Muscle layer of colon (tissue), 2 donors: ENCODE measurements at regions not wholly inside any gene's neighbourhood (a gene's known extent, or its start where the extent isn't known, plus 50 kb on each side); places are given as distances from the start of the nearest gene placed in this dataset.

Experiments used
- H3K27ac ChIP-seq: one replicate; pipeline ENCODE4 v1.7.0; 2013; ENCODE audit warnings: low read depth, mild to moderate bottlenecking, low read length, moderate library complexity
- H3K27me3 ChIP-seq, 2 donors: one replicate each; pipeline ENCODE4 v1.7.0; 2013; ENCODE audit warnings: low read length in 2 of 2, mild to moderate bottlenecking in 2 of 2; ENCODE audit not compliant: insufficient read depth in 2 of 2, control insufficient read depth in 1 of 2
- H3K36me3 ChIP-seq: one replicate; pipeline ENCODE4 v1.7.0; 2013; ENCODE audit warnings: mild to moderate bottlenecking, low read length; ENCODE audit not compliant: insufficient read depth
- H3K4me1 ChIP-seq: one replicate; pipeline ENCODE4 v1.7.0; 2013; ENCODE audit warnings: mild to moderate bottlenecking, low read length; ENCODE audit not compliant: insufficient read depth
- H3K4me3 ChIP-seq, 2 donors: one replicate each; pipeline ENCODE4 v1.7.0; 2013; ENCODE audit warnings: low read length in 2 of 2, low read depth in 1 of 2, mild to moderate bottlenecking in 1 of 2, moderate library complexity in 1 of 2
- H3K9ac ChIP-seq: one replicate; pipeline ENCODE4 v1.7.0; 2013; ENCODE audit warnings: low read length
- H3K9me3 ChIP-seq: one replicate; pipeline ENCODE4 v1.7.0; 2013; ENCODE audit warnings: mild to moderate bottlenecking, low read length
- donor health status: abdominal sarcoma.
- donor health status: Adenocarcinoma of cecum.

DNA sequence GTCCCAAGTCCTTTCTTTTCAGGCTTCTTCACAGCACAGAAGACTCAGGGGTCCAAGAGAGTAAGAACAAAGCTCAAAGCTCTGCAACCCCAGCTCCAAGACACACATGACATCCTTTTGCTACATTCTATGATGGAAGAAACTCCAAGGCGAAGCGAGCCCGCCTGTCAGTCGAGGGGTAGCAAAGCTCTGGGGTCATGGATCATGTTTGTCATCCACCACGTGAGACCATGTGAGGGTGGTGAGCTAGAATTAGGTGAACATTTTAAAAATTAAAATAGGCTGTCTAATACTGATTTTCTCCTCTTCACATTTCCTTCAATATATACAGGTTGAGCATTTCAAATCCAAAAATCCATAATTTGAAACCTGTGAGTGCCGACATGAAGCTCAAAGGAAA lies 189.6 kb downstream of the TTLL2 start:
- no peaks in the 10 kb centered on the region for H3K27me3 ChIP-seq
- no peak overlapping the region for H3K27ac ChIP-seq
- no peaks in the 10 kb centered on the region for H3K9me3 ChIP-seq
- H3K4me1 ChIP-seq, result no peaks in the 10 kb centered on the region
- H3K9ac ChIP-seq, result no peak overlapping the region
- H3K4me3 ChIP-seq, result no peak overlapping the region
- H3K36me3 ChIP-seq, result no peaks in the 10 kb centered on the region

DNA sequence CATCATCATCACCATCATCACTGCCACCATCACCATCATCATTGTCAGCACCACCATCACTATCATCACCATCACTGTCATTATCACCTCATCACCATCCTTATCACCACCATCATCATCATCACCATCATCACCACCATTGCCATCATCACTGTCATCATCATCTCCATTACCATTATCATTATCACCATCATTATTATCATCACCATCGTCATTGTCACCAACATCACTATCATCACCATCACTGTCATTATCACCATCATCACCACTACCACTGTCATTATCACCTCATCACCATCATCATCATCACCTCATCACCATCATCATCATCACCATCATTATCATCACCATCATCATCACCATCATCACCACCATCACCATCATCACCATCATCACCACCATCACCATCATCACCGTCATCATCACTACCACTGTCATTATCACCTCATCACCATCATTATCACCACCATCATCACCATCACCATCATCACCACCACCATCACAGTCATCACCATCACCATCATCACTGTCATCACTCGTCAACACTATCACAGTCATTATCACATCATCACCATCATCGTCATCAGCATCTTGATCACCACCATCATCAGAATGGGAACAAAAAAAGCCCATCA lies 191.1 kb downstream of the TTLL2 start:
- no peaks in the 10 kb centered on the region for H3K27me3 ChIP-seq
- no peak overlapping the region for H3K4me3 ChIP-seq
- no peaks in the 10 kb centered on the region for H3K9me3 ChIP-seq
- H3K4me1 ChIP-seq, result no peaks in the 10 kb centered on the region
- H3K27ac ChIP-seq, result no peak overlapping the region
- H3K9ac ChIP-seq, result no peak overlapping the region
- H3K36me3 ChIP-seq, result no peaks in the 10 kb centered on the region

DNA sequence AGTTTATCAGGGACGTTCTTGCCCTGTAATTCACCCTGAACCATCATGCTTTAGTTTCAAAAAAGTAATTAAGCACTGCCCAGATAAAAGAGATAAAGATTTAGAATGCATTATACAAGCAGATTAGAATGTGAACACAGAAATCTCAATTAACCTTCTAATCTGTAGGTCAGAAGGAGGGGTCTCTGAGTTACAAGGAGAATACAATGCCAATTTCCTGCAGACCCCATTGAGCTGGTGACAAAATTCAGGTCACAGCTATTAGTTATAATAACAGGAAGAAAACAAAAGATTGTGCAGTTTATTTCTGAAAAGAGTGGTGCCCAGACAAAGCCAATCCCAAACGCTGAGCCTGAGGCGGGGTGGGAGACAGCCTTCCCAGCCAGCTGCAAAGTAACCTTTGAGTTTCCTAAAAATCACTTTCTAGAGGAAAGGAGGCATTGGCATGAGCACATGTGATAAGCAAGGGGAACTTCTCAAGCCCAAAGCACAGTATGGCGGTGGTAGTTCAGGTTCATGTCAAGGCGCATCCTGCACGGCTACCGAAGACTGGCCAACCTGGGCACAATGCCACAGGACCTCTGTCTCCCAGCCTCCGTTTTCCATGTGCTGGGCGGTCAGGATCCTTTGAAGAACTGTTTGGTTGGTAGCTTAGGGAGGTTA lies 192.5 kb downstream of the TTLL2 start:
- Histone ChIP-seq H3K4me1 (no peaks in the 10 kb centered on the region), H3K36me3 (no peaks in the 10 kb centered on the region), H3K9me3 (no peaks in the 10 kb centered on the region), H3K9ac (no peak overlapping the region), H3K4me3 (no peak overlapping the region), H3K27me3 (no peaks in the 10 kb centered on the region), H3K27ac (no peak overlapping the region)

DNA sequence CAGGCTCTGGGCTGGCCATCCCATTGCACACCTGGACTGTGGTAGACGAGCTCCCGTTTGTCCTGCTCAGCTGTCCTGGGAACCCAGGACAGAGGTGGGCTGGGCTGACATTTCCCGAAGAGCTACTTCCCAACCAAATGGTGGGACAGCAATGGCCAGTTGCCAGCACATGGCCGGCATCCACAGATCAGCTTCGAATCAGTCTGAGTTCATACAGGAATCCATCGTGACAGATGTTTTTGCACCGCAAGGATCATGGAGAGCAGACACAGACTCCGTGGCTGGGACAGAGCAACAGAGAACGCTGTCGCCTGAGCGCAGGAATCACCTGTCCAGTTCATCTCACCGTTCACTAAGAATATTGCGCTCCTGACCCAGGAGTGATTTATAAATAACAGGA lies 198.5 kb downstream of the TTLL2 start:
- Histone ChIP-seq H3K4me1 (no peaks in the 10 kb centered on the region), H3K9ac (no peak overlapping the region), H3K36me3 (no peaks in the 10 kb centered on the region), H3K27ac (no peak overlapping the region), H3K4me3 (no peak overlapping the region), H3K27me3 (no peaks in the 10 kb centered on the region), H3K9me3 (no peaks in the 10 kb centered on the region)

DNA sequence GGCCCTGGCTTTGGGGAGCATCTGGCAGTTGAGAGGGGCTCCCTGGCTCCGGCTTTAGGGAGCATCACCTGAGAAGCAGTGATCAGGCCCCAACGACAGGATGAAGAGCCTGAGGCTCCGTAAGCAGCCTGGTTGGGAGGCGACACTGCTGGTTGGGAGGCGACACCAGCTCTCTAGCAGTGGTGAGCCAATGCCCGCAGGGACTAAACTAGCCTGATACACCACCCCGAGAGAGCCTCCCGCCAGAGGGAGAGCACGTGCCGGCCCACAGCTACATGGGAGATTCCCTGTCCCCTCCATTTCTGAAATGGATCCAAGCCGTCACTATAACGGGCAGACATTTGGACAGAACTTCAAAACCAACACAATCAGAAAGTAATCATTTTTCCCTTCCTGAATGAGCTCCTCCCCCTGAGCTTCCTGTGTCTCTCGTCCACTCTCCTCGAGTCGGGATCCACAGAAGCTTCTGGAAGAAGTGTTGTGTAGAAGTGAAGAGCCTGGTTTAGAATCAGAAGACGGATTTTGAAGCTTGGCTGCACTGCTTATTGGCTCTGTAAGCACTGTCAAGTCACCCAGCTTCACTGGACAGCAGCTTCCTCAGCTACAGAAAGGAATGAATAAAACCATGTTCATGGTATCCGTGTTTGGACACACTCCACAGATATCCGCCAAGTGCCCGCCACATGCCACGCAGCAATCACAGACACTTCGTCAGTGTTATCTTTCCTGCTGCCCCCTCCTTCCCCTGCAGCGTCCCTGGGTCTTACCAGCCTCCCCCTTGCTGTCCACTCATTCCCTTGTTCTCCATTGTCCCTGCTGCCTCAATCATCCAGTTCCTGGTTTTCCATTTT lies 199.6 kb downstream of the TTLL2 start:
- Histone ChIP-seq H3K36me3 (no peaks in the 10 kb centered on the region), H3K9ac (no peak overlapping the region), H3K4me3 (no peak overlapping the region), H3K27me3 (no peaks in the 10 kb centered on the region), H3K9me3 (no peaks in the 10 kb centered on the region), H3K27ac (no peak overlapping the region), H3K4me1 (no peaks in the 10 kb centered on the region)

DNA sequence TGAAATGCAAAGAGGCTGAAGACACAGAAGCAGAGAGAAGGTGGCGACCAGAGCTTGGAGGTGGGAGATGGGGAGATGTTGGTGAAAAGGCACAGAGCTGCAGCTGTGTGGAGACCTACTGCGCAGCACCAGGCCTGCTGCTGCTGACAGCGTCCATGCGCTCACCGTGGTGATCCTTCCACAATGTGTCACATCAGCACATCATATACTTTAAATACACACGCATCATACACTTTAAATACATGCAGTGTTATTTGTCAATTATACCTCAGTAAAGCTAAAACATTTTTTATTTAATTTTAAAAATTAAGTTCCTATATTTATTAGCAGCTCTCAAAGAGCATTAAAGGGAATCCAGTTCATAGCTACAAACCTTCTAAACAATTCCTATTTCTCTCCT lies 200.9 kb downstream of the TTLL2 start:
- Histone ChIP-seq H3K9ac (no peak overlapping the region), H3K27me3 (no peaks in the 10 kb centered on the region), H3K27ac (no peak overlapping the region), H3K36me3 (no peaks in the 10 kb centered on the region), H3K9me3 (no peaks in the 10 kb centered on the region), H3K4me3 (no peak overlapping the region), H3K4me1 (no peaks in the 10 kb centered on the region)

DNA sequence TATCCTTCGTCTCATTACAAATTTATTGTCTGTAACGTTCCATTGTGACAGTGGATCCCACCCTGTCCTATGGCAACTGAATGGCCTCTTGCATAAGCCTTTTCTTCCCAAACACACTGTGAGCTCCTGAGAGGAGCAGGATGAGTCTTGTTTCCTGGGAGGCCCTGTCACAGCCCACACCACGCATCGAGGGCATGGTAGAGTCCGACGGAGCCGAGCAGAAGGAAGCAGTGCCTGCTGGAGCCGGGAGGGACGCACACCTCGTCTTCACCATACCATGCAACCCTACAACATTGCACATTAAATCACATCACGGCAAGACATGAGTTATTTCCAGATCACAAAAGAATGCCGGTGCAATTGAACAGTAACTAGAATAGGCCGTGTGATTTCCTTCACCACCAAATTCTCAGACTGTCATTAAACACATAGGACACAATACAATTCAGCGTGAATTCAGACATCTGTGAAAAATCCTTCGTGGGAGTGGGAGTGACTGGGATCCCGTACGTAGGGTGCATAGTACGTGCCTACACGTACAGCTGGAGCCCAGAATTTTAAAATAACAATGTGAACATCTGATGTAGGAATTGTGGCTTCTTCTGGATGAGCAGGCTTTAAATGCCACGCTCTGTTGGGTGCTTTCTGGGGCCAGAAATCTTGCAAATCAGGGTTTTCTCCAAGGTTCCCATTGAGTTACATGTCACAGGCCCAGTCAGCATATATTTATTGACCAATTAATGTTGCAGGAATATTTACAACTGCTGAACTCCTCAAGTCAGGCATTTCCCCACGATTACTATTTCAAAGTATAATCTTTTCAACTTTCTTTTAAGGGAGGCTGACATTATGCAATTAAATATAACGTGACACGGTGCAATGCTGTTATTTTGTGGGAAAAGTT lies 201.8 kb downstream of the TTLL2 start:
- Histone ChIP-seq H3K9ac (no peak overlapping the region), H3K36me3 (no peaks in the 10 kb centered on the region), H3K9me3 (no peaks in the 10 kb centered on the region), H3K4me1 (no peaks in the 10 kb centered on the region), H3K27ac (no peak overlapping the region), H3K27me3 (no peaks in the 10 kb centered on the region), H3K4me3 (no peak overlapping the region)

DNA sequence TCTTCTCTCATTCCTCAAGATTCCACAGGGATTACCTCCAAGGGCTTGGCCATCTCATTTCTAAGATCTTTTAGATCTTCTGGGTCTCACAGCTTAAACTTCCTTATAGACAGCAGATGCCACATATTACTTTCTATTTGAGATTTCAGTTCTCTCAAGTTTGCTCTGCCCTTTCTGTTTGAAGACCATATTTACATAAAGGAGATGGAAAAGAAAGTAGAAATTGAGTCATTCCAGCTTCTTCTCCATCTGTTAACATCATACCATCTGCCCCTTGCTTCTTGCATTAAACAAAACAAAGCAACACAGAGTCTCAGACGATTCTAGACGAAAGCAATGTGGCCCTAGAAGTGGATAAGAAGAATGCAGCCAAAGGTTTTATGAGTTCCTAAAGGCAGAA lies 203.4 kb downstream of the TTLL2 start:
- Histone ChIP-seq H3K27ac (no peak overlapping the region), H3K9ac (no peak overlapping the region), H3K9me3 (no peaks in the 10 kb centered on the region), H3K27me3 (no peaks in the 10 kb centered on the region), H3K36me3 (no peaks in the 10 kb centered on the region), H3K4me3 (no peak overlapping the region), H3K4me1 (no peaks in the 10 kb centered on the region)

DNA sequence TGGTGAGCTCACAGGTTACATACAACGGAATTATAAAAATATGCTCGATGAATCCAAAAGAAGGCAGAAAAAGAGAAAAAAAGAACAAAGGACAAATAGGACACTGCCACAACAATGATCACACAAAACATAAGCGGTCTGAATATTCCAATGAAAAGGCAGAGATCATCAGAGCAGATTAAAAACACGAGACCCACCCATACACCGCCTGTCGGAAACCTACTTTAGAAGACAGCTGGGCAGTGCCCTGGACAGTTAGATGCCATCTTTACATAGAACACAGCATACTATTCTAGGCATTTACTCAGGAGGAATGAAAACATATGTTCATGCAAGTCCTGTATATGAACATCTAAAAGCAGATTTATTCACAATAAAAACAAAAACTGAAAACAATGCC lies 204.1 kb downstream of the TTLL2 start:
- Histone ChIP-seq H3K36me3 (no peaks in the 10 kb centered on the region), H3K27ac (no peak overlapping the region), H3K9me3 (no peaks in the 10 kb centered on the region), H3K4me3 (no peak overlapping the region), H3K9ac (no peak overlapping the region), H3K4me1 (no peaks in the 10 kb centered on the region), H3K27me3 (no peaks in the 10 kb centered on the region)

DNA sequence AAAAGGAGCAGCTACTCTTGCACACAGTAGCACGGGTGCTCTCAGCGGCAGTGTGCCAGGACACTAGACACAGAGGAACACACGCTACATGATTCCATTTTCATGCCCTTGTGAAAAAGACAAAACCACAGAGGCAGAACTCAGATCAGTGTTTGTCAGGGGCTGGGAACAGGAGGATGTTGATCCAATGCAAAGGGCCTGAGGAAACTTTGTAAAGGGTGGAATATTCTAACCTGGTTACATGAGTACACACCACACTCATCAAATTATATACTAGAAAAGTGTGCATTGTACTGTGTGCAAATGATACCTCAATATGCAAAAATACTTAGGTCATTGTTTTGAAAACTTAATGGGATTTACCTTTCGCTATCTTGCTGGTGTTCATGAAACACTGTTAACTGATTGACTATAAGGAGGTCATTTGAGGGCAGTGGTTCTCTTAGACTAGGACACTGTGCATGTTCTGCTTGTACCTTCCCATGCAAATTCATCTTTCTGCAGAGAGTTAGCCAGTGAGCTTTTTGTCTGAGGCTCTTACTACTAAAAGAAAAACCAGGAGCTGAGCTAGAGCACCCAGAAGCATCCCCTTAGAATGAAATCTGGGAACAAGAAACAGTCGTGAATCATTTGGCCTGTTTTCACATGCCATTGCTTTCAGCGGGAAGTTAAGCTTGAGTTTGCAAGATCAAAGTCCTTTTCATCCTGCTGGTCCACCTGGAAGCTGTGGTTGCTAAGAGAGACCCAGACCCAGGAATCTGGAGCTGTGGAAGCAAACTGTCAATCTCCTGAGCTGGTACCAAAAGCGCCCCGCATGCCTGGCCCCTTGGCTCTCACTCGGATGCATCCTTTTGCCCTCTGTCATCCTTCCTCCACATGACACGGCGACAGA lies 204.8 kb downstream of the TTLL2 start:
- H3K9me3 ChIP-seq, result no peaks in the 10 kb centered on the region
- no peaks in the 10 kb centered on the region for H3K4me1 ChIP-seq
- H3K9ac ChIP-seq, result no peak overlapping the region
- H3K4me3 ChIP-seq, result no peak overlapping the region
- H3K27ac ChIP-seq, result no peak overlapping the region
- no peaks in the 10 kb centered on the region for H3K27me3 ChIP-seq
- H3K36me3 ChIP-seq, result no peaks in the 10 kb centered on the region
